ENCODE measurements at regions not wholly inside any gene's neighbourhood (a gene's known extent, or its start where the extent isn't known, plus 50 kb on each side); places are given as distances from the start of the nearest gene placed in this dataset.

DNA sequence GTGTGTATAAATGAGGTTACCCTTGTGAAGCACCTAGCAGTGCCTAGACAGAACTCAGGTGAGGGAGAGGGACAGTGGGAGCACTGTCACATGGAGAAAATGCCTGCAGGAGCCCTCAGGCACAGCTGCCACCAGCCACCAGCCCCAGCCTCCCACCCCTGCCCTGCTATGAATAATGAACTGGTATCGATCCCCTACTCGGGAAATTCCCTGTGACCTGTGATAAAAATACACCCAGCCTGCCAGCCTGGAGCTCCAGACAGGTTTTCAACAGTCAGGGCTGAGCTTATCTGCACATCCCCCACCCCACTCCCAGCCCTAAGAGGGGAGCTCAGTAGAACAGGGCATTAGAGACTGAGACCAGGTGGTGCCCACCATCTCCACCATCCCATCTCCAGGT is 159.6 kb upstream of the PJA1 start:
- Histone ChIP-seq H3K36me3 (no peaks in the 10 kb centered on the region), H3K9me3 (no peaks in the 10 kb centered on the region), H3K4me3 (no peak overlapping the region), H3K4me1 (no peaks in the 10 kb centered on the region), H3K27ac (no peak overlapping the region), H3K27me3 (no peaks in the 10 kb centered on the region)
- in situ Hi-C loops (cut with MboI; ENCODE audit: low sequenced_read_pairs in 4 of 4) (no loop called here), intact Hi-C loops (cut with DNase I; ENCODE audit: low total_unique reads) (no loop called here)
- TF ChIP-seq CTCF (IDR thresholded peaks at IDR 0.05 in 4 of 5, conservative IDR thresholded peaks at IDR 0.05 in 1 of 5) = no peak
- no peak for TF ChIP-seq POLR2A (IDR thresholded peaks at IDR 0.05)
- ATAC-seq (no peak), DNase-seq (no peak)

DNA sequence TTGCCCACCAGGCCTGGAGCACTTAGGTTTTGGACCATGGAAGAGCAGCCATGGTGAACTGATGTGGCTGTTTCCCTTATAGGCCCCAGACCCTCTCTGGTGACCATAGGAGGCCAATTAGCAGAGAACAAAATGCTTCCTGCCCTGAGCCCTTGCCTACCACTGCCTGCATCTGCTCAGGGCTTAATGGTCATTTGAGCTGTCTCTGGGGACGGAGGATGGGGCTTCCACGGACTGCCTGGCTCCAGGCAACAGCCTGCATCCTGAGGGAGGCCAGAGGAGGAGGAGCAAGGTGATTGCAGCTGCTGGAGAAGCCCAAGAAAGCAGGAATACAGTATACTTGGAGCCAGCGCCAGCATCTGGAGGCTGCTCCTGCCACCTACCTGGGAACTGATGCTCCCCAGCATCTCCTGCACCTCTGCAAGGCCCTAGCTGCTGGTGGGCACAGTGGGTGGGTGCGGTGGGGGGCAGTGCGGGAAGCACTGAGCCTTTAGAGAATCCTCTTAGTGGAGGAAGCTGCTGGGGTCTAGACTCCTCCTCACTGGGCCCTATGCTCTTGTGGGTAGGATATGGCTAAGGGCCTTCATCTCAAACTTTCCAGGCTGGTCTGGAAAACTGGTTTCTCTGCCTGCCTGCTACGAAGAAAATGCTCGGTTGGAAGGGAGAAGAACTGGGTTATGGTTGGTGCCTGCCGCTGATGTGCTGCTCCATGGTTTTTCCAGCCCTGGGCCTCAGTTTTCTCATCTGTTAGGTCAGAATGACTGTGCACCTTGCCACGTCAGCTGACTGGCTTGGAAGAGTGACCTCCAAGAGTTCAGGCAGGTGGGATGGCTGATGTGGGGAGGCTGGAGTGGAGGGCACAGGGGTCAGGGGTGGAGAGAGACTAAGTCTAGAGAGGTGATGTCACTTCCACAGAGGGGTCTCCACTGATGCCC is 158.8 kb upstream of the PJA1 start:
- no peak for DNase-seq
- intact Hi-C loops (cut with DNase I; ENCODE audit: low total_unique reads) = no loop called here
- H3K27me3 ChIP-seq = no peaks in the 10 kb centered on the region
- in situ Hi-C loops (cut with MboI; ENCODE audit: low sequenced_read_pairs in 4 of 4) = no loop called here
- TF ChIP-seq POLR2A (IDR thresholded peaks at IDR 0.05) (no peak), CTCF (IDR thresholded peaks at IDR 0.05 in 4 of 5, conservative IDR thresholded peaks at IDR 0.05 in 1 of 5) (no peak)
- no peaks in the 10 kb centered on the region for H3K9me3 ChIP-seq
- no peak overlapping the region for H3K4me3 ChIP-seq
- H3K4me1 ChIP-seq = no peaks in the 10 kb centered on the region
- no peaks in the 10 kb centered on the region for H3K36me3 ChIP-seq
- ATAC-seq = no peak
- no peak overlapping the region for H3K27ac ChIP-seq

- no peaks in the 10 kb centered on the region for H3K9me3 ChIP-seq
- intact Hi-C loops (cut with DNase I; ENCODE audit: low total_unique reads) = no loop called here
- in situ Hi-C loops (cut with MboI; ENCODE audit: low sequenced_read_pairs in 4 of 4) = no loop called here
- TF ChIP-seq POLR2A (IDR thresholded peaks at IDR 0.05) (no peak), CTCF (IDR thresholded peaks at IDR 0.05 in 4 of 5, conservative IDR thresholded peaks at IDR 0.05 in 1 of 5) (no peak)
- no peaks in the 10 kb centered on the region for H3K27me3 ChIP-seq
- ATAC-seq (no peak), DNase-seq (no peak)
- no peaks in the 10 kb centered on the region for H3K4me1 ChIP-seq
- H3K27ac ChIP-seq = no peak overlapping the region
- no peaks in the 10 kb centered on the region for H3K36me3 ChIP-seq
- no peak overlapping the region for H3K4me3 ChIP-seq
Measured at GRCh38 chrX:69321789-69322188, 156.5 kb upstream of the PJA1 start.

GRCh38 chrX:69321006-69321655 is 155.9 kb upstream of the PJA1 start:
- Histone ChIP-seq H3K27ac (no peak overlapping the region), H3K9me3 (no peaks in the 10 kb centered on the region), H3K4me1 (no peaks in the 10 kb centered on the region), H3K36me3 (no peaks in the 10 kb centered on the region), H3K27me3 (no peaks in the 10 kb centered on the region), H3K4me3 (no peak overlapping the region)
- intact Hi-C loops (cut with DNase I; ENCODE audit: low total_unique reads) (no loop called here), in situ Hi-C loops (cut with MboI; ENCODE audit: low sequenced_read_pairs in 4 of 4) (no loop called here)
- ATAC-seq = no peak
- no peak for TF ChIP-seq POLR2A (IDR thresholded peaks at IDR 0.05)
- no peak for TF ChIP-seq CTCF (IDR thresholded peaks at IDR 0.05 in 4 of 5, conservative IDR thresholded peaks at IDR 0.05 in 1 of 5)
- DNase-seq = no peak

All from gastrocnemius medialis (tissue), 4 donors.